HS-5 (cell line): ENCODE measurements at regions not wholly inside any gene's neighbourhood (a gene's known extent, or its start where the extent isn't known, plus 50 kb on each side); places are given as distances from the start of the nearest gene placed in this dataset.
"Not testable (repeated sequence)": the region's sequence is repeated elsewhere in the genome, so short reads cannot be mapped to it uniquely, and the experiment has no call there.

ENCODE experiments used
- DNase-seq: peaks from one replicate; pipeline ENCODE4 v3.0.0-alpha.2; 2012; ENCODE audit warnings: low read depth

DNA sequence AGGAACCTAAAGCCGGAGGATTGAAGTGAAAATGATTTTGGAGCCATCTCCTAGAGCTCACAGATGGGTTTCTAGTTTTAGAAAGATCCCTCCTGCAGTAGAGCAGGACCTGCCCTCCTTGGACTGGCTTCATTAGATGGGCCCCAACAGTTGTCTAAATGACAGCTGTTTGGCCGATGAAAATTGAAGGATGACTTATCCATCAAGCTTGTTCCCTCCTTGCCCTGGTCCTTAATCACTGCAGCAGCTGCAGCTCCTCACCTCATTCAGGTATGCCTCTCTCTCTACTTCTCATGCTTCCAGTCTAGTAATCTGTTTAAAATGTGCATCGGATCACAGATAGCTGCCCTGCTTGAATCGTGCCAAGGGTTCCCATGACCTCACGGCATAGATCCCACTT, 677.6 kb downstream of the BCL11A start:
- DNase-seq, result no peak

DNA sequence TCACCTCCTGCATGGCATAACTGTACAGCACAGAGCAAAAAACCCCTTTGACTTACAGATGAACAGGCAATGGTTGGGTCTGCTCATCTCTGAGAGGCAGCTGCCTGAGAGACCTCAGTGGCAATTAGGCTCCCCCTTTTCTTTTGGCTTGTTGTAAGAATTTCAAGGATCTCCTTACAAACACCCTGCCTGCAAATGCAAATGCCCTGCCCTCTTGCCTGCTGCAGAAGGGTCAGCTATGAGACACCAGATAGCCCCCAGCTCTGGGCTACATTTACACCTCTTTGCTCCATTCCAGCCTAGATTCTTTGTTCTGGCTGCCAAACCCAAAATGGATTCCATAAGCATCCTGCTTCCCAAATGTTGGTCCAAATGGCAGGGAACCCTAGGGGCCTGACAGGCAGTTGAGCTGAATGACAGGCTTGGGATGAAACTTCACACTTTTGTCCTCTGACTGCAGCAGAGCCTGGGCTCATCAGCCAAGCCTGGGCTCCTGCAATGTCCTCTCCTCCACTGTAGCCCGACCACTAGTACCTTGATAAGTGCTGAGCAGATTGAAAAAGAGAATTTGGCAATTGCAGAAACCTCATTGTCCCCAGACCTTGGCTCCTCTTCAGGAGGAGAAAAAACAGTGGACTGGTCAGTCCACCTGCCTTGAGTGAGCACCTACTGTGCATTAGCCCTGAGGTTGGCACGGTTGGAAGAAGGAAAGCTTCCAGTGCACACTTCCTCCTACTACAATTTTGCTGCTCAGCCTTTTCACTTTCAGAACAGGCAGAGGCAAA, 678.3 kb downstream of the BCL11A start:
- DNase-seq, result no peak

DNA sequence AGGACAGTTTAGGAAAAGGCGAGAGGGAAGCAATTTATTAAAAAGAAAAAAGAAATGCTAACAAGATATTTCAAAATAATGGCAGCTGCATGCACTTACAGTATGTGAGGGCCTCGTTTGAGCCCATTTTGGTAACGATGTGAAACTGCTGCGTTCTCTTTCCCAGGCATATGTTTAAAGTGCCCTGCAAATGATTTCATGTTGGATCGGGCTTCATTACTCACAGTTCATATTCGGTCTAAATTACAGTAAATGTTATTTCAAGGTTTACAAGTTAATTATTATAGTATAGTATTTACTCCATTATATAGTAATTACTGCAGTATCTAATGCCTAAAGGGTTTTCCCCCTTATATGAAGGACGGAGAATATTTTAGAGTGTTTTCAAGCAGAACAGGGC, 679.1 kb downstream of the BCL11A start:
- DNase-seq, result no peak

DNA sequence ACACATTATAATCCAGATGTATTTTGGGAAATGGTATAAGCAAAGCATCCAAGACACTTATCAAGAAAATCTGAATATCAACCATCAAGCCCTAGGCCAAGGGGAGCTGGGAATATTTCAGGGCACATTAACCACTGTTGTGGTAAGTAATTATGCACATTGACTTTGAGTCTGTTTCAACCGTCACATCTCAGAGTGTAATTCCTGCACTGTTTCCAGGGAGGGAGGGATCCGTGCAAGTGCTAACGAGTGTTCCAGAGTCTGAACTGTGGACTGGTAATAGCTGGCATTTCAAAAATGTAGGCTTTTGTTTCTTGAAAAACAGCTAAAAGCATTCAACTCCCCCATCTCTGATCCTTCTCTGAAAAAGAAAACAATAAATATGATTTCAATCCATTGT, 681.6 kb downstream of the BCL11A start:
- DNase-seq, result no peak

DNA sequence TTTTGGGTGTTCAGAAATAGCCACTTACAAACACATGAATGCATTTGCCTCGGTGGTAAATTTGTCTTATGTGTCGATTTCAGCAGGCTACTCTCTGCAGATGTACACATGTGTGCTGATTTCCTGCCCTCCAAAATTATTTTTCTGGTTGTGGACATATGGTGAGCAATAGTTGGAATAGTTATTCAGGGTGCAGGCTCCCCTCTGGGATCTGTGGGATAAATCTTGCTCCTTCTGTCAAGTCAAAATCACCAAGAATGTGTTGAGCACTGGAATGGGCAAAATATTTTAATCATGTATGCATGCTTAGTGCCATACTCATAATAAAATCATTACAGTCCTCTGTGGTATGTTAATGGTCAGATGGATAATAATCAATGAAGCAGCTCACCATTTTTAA, 684.5 kb downstream of the BCL11A start:
- no peak for DNase-seq

DNA sequence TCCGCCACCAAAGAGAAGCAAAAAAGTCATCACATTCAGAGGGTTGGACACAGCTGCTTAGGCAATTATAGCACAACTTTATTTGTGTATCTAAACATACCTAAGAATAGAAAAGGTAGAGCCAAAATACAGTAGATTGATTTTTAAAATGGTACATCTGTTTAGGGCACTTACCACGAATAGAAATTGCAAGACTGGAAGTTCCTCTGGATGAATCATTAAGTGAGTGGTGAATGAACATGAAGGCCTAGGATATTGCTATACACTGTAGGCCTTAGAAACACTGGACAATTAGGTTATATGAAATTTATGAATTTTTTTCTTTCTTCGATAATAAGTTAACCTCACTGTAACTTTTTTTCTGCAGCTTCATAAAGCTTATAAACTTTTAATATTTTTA, 687.0 kb downstream of the BCL11A start:
- DNase-seq, result no peak

DNA sequence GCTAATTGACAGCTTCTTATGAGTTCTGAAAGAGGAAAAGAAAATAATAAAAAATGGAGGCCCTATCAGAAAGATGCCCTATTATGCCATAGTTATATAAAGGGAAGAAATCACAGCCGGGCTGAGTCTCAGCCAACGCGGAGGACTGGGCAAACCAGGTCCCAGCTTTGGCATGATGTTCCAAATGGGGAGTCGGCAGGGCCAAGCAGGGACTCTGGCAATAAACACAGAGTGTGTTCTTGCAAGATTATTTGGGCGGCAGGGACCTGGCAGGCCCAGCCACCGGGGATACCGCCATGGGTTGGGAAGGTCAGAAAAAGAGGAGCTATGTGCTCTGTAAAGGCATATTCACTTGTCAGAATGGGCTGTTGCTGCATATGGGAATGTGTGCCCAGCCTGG, 694.9 kb downstream of the BCL11A start:
- DNase-seq, result no peak

DNA sequence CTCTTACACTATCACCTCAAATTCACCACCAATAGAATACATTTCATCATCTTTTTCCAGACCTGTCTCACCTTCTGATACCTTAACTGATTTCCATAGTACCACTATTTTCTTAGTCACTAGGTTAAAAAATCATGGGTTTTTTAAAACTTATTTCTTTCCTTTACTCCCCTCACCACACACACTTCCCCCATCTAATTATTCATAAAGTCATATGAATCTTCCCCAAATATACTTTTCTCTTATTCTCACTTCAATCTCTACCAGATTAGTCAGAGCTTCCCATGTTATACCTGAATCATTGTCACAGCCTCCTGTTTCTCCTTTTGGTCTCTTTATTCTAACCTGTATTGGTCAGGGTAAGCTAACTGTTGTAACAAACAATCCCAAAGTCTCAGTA, 696.3 kb downstream of the BCL11A start:
- no peak for DNase-seq

DNA sequence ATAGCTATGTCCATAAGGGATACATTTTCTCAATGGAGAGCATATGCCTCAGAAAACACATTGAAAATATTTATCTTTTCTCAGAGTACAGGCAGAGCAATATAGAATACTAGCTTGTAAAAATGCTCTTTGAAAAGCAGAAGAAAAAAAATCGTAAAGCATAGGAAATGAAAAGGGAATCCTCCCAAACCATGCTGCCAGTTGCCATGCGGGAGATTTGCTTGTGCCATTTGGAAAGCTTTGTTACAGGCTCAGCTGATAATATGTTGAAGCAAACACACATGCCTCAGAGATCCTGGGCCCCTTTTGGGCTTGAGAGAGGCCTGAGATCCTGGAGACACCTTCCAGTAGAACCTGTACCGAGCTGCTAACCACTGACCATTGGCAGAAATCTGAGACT, 697.1 kb downstream of the BCL11A start:
- no peak for DNase-seq

DNA sequence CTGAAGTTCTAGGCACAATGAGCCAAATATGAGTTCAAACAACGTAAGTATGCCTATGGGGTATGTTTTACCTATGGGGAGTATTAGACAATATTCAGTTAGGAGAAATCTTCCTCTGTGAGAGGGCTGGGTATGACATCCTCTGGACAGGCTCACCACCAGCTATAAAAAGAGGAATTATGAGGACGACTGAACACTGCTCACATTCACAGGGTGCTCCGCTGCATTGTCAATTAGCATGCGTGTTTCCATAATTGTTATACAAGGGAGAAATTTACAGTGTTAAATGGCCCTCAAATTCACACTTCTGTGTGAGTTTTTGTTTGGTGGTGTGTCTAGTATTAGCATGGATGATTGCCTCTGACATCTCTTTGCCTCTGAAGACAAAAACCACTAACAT, 700.4 kb downstream of the BCL11A start:
- DNase-seq, result no peak

DNA sequence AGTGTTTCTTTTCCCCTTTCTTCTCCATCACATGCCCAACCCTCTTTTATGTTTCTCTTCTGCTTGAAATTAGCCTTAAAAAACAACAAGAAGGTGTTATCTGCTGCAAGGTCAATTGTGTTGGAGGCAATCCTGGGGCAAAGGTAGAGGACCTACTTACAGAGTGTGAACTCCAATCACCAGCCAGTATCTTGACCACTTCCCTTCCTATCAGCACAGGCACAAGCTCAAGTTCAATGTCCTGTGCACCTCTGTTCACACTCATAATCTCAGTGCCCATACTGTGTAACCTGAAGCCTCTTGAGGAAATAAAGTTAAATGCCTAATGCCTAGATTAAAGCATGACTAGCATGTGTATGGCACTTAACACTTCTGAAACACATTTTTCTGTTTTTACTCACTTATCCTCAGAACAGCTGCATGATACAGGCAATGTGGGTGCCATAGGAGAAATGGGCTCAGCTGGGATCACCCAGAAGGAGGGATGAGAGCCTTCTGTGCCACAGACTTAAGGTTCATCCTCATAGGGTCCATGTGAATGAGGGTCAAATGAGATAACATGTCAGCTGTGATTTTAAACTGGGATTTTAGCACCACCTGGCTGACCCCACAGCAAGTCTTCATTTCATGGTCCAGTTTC, 701.5 kb downstream of the BCL11A start:
- no peak for DNase-seq

DNA sequence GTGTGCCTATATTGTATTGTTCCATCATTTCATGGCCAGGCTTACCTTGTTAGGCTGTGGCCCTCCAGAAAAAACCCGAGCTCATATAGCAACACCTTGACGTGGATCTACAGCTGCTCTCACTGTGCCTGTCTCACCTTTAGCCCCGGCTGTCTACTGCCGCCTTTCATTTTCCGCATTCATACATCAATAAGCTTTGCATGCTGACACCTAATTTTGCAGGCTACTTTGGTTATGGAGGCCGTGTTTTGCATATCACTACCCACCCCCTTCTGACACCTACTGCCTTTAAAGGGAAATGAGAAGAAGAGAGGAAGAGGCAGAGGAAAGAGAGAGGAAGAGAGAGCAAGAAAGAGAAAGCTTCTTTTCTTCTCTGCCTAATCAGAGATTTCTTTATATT, 702.9 kb downstream of the BCL11A start:
- DNase-seq, result no peak

DNA sequence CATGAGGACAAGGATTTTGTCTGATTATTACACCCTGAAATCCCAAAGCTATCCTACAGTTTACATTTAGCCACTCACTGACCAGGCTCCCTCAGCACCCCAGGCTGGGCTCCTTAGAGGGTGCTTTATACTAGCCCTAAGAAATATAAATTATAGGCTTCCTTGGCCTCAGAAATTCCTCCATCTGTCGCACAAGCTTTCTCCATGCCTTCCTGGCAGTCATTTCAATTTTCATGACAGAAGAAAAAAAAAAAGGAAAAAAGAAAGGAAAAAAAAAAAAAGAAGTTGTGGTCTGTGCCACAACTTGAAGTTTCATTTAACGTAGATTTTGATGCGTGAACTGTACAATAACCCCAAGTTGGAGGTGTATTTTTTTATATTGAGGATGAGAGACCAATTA, 719.5 kb downstream of the BCL11A start:
- DNase-seq, result no peak

DNA sequence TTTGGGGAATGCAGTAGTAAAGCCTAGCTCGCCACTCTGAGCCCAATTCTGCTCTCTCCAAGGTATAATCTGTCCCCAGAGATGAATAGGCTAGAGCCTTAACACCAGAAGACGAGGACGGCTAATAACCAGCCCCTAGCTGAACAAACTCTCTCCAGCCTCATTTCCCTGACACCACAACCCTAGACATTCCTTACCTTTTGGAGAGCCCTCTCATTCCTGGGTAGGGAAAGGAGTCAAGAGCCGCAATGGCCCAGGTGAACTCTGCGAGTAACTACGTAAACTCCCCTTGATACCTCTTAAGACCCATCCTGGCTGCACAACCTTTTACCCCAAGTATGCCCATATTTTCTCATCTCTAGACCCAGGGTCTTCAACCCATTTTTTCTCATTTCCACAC, 722.9 kb downstream of the BCL11A start:
- no peak for DNase-seq

DNA sequence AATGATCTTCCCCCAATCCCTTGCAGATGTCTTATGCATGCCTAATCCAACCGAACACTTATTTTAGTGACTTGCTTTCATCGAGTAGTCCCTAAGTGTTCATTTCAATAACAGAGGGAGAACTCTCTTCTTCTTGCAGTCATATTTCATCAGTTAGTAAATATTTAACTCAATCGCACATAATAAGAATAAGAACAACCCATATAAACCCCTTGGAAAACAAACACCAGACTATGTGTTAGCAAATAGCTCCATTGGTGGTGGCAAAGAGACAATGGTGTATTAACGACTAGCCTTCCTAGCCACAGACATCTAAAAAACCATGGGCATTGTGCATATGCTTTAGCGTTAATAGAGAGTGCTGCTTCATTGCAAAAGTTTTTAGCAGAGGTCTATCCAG, 725.8 kb downstream of the BCL11A start:
- no peak for DNase-seq

DNA sequence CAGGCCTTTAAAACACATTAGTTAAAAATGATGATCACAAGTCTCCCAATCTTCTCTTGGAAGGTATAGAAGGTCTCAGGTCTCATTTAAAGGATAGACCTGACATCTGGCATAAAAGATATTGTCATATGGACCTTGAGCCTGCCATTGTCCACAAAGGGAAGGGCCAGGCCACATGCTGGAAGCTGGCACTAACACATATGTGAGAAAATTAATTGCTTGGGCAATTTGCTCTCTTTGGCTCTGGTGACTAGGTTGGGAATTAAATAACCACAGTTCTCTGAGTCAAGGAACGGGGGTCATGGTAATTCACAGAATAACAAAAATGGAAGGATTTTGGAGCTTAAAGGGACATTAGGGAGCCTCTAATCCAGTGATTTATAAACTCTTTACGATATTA, 727.3 kb downstream of the BCL11A start:
- DNase-seq, result no peak

DNA sequence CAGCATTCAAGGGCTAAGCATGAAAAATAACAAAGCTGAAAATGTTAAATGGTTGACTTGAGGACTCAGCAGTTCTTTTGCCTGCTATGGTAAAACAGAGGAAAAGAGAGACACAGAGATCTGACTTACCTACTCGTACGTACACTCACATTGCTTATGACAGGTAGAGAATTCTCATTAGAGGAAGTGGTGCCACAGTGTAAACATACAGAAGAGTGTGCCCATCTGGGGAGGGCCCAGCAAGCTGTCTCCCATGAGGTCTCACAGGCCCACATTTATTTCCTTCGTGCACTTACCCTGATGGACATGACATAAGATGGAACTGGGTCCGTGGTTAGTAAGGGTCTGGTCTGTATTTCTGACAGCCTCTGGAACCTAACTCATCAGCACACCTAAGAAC, 729.1 kb downstream of the BCL11A start:
- no peak for DNase-seq

DNA sequence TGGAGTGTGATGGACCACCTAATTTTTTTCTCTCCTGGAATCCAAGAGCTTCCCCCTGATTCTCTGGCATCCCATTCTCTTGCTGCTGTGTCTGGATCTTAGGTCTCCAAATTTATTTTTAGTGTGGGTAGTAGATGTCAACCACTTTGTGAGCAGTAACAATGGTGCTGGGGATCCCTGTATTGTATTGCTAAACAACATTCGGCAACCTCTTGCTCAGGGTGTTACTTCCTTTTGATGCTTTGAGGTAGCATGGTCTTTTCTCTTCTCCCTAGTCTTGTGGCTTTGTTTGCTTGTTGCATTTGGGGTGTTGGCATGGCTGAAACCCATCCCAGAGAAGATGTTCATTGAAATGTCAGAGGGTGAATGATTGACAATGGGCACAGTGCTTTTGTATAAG, 737.4 kb downstream of the BCL11A start:
- no peak for DNase-seq

DNA sequence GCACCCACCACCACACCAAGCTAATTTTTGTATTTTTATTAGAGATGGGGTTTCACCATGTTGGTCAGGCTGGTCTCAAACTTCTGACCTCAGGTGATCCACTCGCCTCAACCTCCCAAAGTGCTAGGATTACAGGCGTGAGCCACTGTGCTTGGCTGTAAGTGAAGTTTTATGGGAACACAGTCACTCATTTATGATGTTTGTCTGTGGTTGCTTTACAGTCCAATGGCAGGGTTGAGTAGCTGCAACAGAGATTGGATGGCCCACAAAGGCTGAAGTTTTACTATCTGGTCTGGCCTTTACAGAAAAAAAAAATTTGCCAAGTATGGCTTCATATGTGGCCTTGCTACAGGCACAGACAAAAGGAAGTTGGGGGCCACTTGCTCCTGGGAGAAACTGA, 743.2 kb downstream of the BCL11A start:
- DNase-seq, result not testable (repeated sequence)

DNA sequence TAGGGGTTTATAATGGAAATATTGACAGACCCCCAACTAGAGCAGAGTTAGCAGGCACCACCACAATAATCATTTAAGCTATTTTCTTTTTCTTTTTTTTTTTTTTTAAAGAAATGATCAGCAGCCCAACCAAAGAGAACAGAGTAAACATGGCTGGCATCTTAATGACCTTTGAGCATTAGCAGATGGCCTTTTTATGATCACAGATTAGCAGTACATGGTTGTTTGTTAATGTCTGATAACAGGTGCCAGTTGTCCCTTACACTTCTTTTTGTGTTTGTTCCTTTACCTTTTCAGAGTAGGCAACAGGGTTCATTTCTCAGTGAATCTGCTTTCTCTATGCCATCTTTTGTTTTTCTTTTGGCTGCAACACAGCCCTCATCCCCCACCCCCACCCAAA, 747.0 kb downstream of the BCL11A start:
- no peak for DNase-seq

DNA sequence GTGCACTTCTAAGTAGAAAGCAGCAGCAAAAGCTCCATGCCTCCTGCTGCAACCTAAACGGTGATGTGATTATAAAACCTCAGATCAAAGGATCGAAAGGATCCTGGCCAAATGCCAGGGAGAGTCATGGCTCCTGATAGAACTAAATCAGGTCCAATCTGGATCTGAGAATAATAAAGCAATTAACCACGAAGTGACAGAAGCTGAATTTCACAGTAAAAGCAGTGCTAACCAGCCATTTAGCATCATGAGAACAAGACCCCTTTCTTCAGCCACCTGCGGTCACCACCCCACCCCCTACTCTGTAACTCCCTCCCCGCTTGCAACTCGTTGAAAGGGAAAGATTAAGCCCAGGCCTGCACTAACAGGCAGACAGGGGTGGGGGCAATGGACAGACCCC, 748.7 kb downstream of the BCL11A start:
- no peak for DNase-seq

DNA sequence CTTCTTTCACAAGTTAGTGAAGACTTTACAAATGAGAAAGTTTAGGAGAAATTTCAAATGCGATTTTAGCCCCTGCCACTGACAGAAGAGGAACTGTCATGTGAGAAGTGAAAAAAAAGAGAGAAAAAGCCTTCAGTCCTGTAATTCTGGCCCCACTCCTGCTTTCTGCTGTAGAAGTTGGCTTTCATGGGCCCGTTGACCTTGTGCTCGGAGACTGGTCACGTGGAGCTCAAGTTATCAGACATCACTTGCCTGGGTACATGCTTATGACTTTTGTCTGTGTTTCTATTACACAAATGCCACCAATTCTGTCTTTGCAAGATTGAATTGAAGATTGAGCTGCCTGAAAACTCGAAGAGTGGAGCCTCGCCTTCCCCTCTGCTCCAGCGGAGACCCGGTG, 749.9 kb downstream of the BCL11A start:
- no peak for DNase-seq

DNA sequence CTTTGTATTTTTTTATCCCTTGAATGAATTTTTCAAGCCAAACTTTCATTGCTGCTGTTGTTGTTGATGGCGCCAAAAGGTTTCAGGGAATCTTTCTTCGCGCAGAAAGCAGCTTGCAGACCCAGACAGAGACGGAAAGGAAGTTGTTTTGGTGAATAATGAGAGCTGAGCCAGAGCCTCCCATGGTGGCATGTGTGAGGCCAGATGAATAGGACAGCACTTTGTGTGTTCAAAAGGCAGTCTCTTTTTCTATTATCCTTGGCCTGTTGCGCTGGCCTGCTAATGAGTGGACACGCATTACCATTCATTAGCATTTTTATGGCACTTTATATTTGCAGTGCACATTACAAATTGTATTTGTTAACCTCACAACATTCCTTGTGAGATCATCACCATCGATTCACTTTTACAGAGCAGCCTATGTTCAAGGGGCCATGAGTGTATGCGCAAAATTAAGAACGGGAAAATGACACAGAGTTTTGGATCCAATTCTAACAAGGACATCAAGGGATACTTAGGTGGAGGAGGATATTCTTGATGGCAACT, 754.7 kb downstream of the BCL11A start:
- no peak for DNase-seq
